GM12864 (cell line): ENCODE measurements at regions not wholly inside any gene's neighbourhood (a gene's known extent, or its start where the extent isn't known, plus 50 kb on each side); places are given as distances from the start of the nearest gene placed in this dataset.
"Not testable (repeated sequence)": the region's sequence is repeated elsewhere in the genome, so short reads cannot be mapped to it uniquely, and the experiment has no call there.

Experiments
- DNase-seq: peaks from one replicate; pipeline ENCODE4 v3.0.0-alpha.2; 2011; ENCODE audit warnings: low read depth
- H3K4me3 ChIP-seq: 2 replicates; pipeline ENCODE4 v1.5.1; 2011; ENCODE audit warnings: mild to moderate bottlenecking, low read depth, low read length, control low read depth
- TF ChIP-seq, protein P1 (sequence below): IDR thresholded peaks from 2 replicates; pipeline ENCODE4 v1.5.1; 2011; ENCODE audit warnings: low read depth, mild to moderate bottlenecking, moderate library complexity, low read length, control low read depth, inconsistent platforms; ENCODE audit errors: missing control alignments

GRCh38 chr14:53406519-53406918, 253.4 kb upstream of the DDHD1 start:
- DNase-seq: no peak
- TF ChIP-seq, protein P1, sequence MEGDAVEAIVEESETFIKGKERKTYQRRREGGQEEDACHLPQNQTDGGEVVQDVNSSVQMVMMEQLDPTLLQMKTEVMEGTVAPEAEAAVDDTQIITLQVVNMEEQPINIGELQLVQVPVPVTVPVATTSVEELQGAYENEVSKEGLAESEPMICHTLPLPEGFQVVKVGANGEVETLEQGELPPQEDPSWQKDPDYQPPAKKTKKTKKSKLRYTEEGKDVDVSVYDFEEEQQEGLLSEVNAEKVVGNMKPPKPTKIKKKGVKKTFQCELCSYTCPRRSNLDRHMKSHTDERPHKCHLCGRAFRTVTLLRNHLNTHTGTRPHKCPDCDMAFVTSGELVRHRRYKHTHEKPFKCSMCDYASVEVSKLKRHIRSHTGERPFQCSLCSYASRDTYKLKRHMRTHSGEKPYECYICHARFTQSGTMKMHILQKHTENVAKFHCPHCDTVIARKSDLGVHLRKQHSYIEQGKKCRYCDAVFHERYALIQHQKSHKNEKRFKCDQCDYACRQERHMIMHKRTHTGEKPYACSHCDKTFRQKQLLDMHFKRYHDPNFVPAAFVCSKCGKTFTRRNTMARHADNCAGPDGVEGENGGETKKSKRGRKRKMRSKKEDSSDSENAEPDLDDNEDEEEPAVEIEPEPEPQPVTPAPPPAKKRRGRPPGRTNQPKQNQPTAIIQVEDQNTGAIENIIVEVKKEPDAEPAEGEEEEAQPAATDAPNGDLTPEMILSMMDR: no peak
- no peak overlapping the region for H3K4me3 ChIP-seq

DNA sequence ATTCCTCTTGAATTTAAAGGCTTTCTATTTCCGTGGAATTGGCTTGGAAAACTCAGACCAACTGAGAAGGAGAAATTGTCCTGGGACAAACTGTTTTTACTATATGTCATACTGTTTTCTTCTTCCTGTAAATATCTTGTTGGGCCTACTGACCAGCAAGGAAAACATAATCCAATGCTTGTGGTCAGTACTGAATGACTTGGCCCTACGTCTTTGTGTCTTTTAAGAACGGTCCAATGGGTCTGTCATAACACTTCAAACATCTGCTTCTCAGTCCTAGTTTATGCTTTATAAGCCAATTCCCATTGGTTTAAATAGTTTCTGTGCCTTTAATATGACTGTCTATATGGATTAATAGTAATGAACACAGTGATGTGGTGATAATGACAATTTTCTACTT, 248.5 kb upstream of the DDHD1 start:
- TF ChIP-seq, protein P1: no peak
- DNase-seq: no peak
- H3K4me3 ChIP-seq: no peak overlapping the region

DNA sequence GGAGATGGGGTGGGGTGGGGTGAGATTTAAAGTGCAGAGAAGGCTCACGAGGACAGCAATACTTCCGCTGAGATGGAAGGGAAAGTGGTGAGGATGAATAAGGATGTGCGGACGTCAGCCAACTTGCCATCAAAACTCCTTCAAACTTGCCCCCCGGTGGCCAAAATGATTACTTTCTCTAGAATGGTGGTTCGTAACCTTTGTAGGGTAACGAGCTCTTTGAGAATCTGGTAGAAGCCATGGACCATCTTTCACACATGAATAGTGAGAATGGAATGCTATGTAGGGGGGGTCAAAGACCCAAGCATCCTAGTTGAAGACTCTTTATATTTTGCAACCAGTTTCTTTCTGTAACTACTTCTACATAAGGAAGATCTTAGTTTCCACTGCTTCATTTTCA, 245.9 kb upstream of the DDHD1 start:
- DNase-seq: no peak
- no peak overlapping the region for H3K4me3 ChIP-seq
- TF ChIP-seq, protein P1: peak; percentile 47

- TF ChIP-seq, protein P1: no peak
- no peak for DNase-seq
- no peak overlapping the region for H3K4me3 ChIP-seq
These were observed 245.5 kb upstream of the DDHD1 start for GRCh38 chr14:53398616-53399015.

DNA sequence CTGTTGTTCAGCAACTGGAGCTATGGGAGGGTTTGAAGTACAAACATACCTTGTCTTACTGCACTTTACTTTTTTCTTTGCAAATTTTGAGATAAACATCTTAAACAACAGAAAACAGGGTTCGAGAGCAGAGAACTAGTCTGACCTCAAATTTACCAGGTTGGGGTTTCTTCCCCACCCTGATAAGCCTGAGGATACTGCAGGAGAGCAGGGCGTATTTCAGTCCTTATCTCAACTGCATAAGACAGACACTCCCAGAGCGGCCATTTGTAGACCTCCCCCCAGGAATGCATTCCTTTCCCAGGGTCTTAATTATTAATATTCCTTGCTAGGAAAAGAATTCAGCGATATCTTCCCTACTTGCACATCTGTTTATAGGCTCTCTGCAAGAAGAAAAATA, 242.1 kb upstream of the DDHD1 start:
- DNase-seq, H3K4me3 ChIP-seq: not testable (repeated sequence)

- no peak for DNase-seq
- no peak overlapping the region for H3K4me3 ChIP-seq
- TF ChIP-seq, protein P1: no peak
These were observed 238.6 kb upstream of the DDHD1 start for GRCh38 chr14:53391631-53392285.

GRCh38 chr14:53391156-53391555, 238.0 kb upstream of the DDHD1 start:
- no peak for DNase-seq
- no peak overlapping the region for H3K4me3 ChIP-seq
- TF ChIP-seq, protein P1: no peak
